WERI-Rb-1 (cell line): ENCODE measurements at regions not wholly inside any gene's neighbourhood (a gene's known extent, or its start where the extent isn't known, plus 50 kb on each side); places are given as distances from the start of the nearest gene placed in this dataset.

Experiments
- DNase-seq: peaks from one replicate; pipeline ENCODE4 v3.0.0-alpha.2; 2020
- H3K27ac ChIP-seq: fragments of 250-450 bp; sonication (Bioruptor Pico); 2 replicates; pipeline ENCODE4 v1.5.1; 2020; ENCODE audit warnings: mild to moderate bottlenecking, moderate library complexity
- H3K27me3 ChIP-seq: fragments of 250-450 bp; sonication (Bioruptor Pico); 2 replicates; pipeline ENCODE4 v1.5.1; 2021; ENCODE audit warnings: mild to moderate bottlenecking, low read depth, moderate library complexity; ENCODE audit not compliant: insufficient read depth, severe bottlenecking
- H3K36me3 ChIP-seq: fragments of 250-450 bp; sonication (Bioruptor Pico); 2 replicates; pipeline ENCODE4 v1.5.1; 2020; ENCODE audit warnings: mild to moderate bottlenecking, moderate library complexity
- H3K4me3 ChIP-seq: 2 replicates; pipeline ENCODE4 v1.5.1; 2011; ENCODE audit warnings: low read depth, mild to moderate bottlenecking, control low read depth, low read length
- H3K9me3 ChIP-seq: fragments of 250-450 bp; sonication (Bioruptor Pico); 2 replicates; pipeline ENCODE4 v1.5.1; 2021; ENCODE audit warnings: mild to moderate bottlenecking, moderate library complexity; ENCODE audit not compliant: severe bottlenecking
- CTCF ChIP-seq: IDR thresholded peaks from 2 replicates; pipeline ENCODE4 v1.5.1; 2011; ENCODE audit warnings: low read depth, mild to moderate bottlenecking, control low read depth, inconsistent platforms, low read length

- Histone ChIP-seq H3K27ac (no peak overlapping the region), H3K36me3 (no peaks in the 10 kb centered on the region), H3K4me3 (no peak overlapping the region), H3K27me3 (no peaks in the 10 kb centered on the region), H3K9me3 (no peaks in the 10 kb centered on the region)
- TF ChIP-seq CTCF, result no peak
- no peak for DNase-seq
Observed at GRCh38 chr3:159560214-159560979, 428.2 kb upstream of the IL12A start.

GRCh38 chr3:159565313-159565712 is 423.3 kb upstream of the IL12A start:
- DNase-seq, result no peak
- H3K36me3 ChIP-seq, result no peaks in the 10 kb centered on the region
- no peak overlapping the region for H3K4me3 ChIP-seq
- H3K27ac ChIP-seq, result no peak overlapping the region
- TF ChIP-seq CTCF, result no peak
- no peaks in the 10 kb centered on the region for H3K27me3 ChIP-seq
- H3K9me3 ChIP-seq, result peaks cover 2% of the 10 kb centered on the region

GRCh38 chr3:159583662-159584061 is 405.0 kb upstream of the IL12A start:
- DNase-seq, result no peak
- Histone ChIP-seq H3K27ac (no peak overlapping the region), H3K4me3 (no peak overlapping the region), H3K9me3 (no peaks in the 10 kb centered on the region), H3K36me3 (no peaks in the 10 kb centered on the region), H3K27me3 (no peaks in the 10 kb centered on the region)
- TF ChIP-seq CTCF, result no peak

- H3K27me3 ChIP-seq, result no peaks in the 10 kb centered on the region
- H3K9me3 ChIP-seq, result no peaks in the 10 kb centered on the region
- no peaks in the 10 kb centered on the region for H3K36me3 ChIP-seq
- no peak for DNase-seq
- H3K27ac ChIP-seq, result no peak overlapping the region
- H3K4me3 ChIP-seq, result no peak overlapping the region
- TF ChIP-seq CTCF, result no peak
Observed at GRCh38 chr3:159584421-159584820, 404.2 kb upstream of the IL12A start.

- Histone ChIP-seq H3K27me3 (no peaks in the 10 kb centered on the region), H3K9me3 (no peaks in the 10 kb centered on the region), H3K36me3 (no peaks in the 10 kb centered on the region), H3K27ac (no peak overlapping the region), H3K4me3 (no peak overlapping the region)
- peak; percentile 71 for TF ChIP-seq CTCF
- DNase-seq, result peak; percentile 41
Observed at GRCh38 chr3:159586571-159587202, 401.9 kb upstream of the IL12A start.
